Right atrium auricular region (tissue), 2 donors: ENCODE measurements at regions not wholly inside any gene's neighbourhood (a gene's known extent, or its start where the extent isn't known, plus 50 kb on each side); places are given as distances from the start of the nearest gene placed in this dataset.

Experiments
- DNase-seq: peaks from one replicate; pipeline ENCODE4 v3.0.0-alpha.2; 2019; ENCODE audit warnings: low spot score
- H3K27ac ChIP-seq, 2 donors: fragments of 200-600 bp; sonication (generic); 1 replicate in 1 of 2; 2 replicates in 1 of 2; pipeline ENCODE4 v1.5.1; 2016 to 2019
- H3K27me3 ChIP-seq, 2 donors: fragments of 200-600 bp; sonication (generic); one replicate each; pipeline versions ENCODE4 v1.5.1 to v1.6.0; 2017 to 2019
- H3K36me3 ChIP-seq: fragments of 200-600 bp; sonication (generic); one replicate; pipeline ENCODE4 v1.5.1; 2016
- H3K4me1 ChIP-seq, 2 donors: fragments of 200-600 bp; sonication (generic); one replicate each; pipeline versions ENCODE4 v1.5.1 to v1.6.0; 2017 to 2019
- H3K4me3 ChIP-seq, 2 donors: fragments of 200-600 bp; sonication (generic); 1 replicate in 1 of 2; 2 replicates in 1 of 2; pipeline ENCODE4 v1.5.1; 2017 to 2019; ENCODE audit warnings: mild to moderate bottlenecking in 1 of 2, moderate library complexity in 1 of 2
- H3K9me3 ChIP-seq, 2 donors: fragments of 200-600 bp; sonication (generic); one replicate each; pipeline ENCODE4 v1.5.1; 2019
- CTCF ChIP-seq, 2 donors: fragments of 200-600 bp; sonication (generic); IDR thresholded peaks; one replicate each; pipeline ENCODE4 v1.5.1; 2019; ENCODE audit warnings: antibody characterized with exemption in 2 of 2

GRCh38 chr9:115373000-115373709 is 255.2 kb upstream of the TNC start:
- no peaks in the 10 kb centered on the region for H3K27me3 ChIP-seq
- TF ChIP-seq CTCF (IDR thresholded peaks at IDR 0.05) = no peak
- no peak overlapping the region for H3K27ac ChIP-seq
- no peaks in the 10 kb centered on the region for H3K4me1 ChIP-seq
- no peaks in the 10 kb centered on the region for H3K36me3 ChIP-seq
- peaks cover 0 to 8% of the 10 kb centered on the region in 2 donors for H3K9me3 ChIP-seq
- no peak for DNase-seq
- H3K4me3 ChIP-seq = no peak overlapping the region

GRCh38 chr9:115373710-115374045 is 255.7 kb upstream of the TNC start:
- Histone ChIP-seq H3K27ac (no peak overlapping the region), H3K36me3 (no peaks in the 10 kb centered on the region), H3K4me3 (no peak overlapping the region), H3K27me3 (no peaks in the 10 kb centered on the region), H3K4me1 (no peaks in the 10 kb centered on the region), H3K9me3 (peaks cover 0 to 8% of the 10 kb centered on the region in 2 donors)
- no peak for DNase-seq
- no peak for TF ChIP-seq CTCF (IDR thresholded peaks at IDR 0.05)

- no peak overlapping the region for H3K4me3 ChIP-seq
- H3K4me1 ChIP-seq = no peaks in the 10 kb centered on the region
- no peak for DNase-seq
- no peak for TF ChIP-seq CTCF (IDR thresholded peaks at IDR 0.05)
- H3K27ac ChIP-seq = no peak overlapping the region
- no peaks in the 10 kb centered on the region for H3K27me3 ChIP-seq
- H3K36me3 ChIP-seq = no peaks in the 10 kb centered on the region
- H3K9me3 ChIP-seq = peaks cover 0 to 8% of the 10 kb centered on the region in 2 donors
These were observed 256.8 kb upstream of the TNC start for GRCh38 chr9:115374724-115375268.

- DNase-seq = no peak
- Histone ChIP-seq H3K9me3 (peaks cover 4 to 12% of the 10 kb centered on the region in 2 donors), H3K27me3 (no peaks in the 10 kb centered on the region), H3K27ac (no peak overlapping the region), H3K4me1 (no peaks in the 10 kb centered on the region), H3K36me3 (no peaks in the 10 kb centered on the region), H3K4me3 (no peak overlapping the region)
- no peak for TF ChIP-seq CTCF (IDR thresholded peaks at IDR 0.05)
These were observed 260.3 kb upstream of the TNC start for GRCh38 chr9:115378241-115378640.

GRCh38 chr9:115378758-115379157 is 260.8 kb upstream of the TNC start:
- no peak overlapping the region for H3K27ac ChIP-seq
- H3K9me3 ChIP-seq = peaks cover 4 to 14% of the 10 kb centered on the region in 2 donors
- TF ChIP-seq CTCF (IDR thresholded peaks at IDR 0.05) = no peak
- H3K4me3 ChIP-seq = no peak overlapping the region
- no peak for DNase-seq
- H3K27me3 ChIP-seq = no peaks in the 10 kb centered on the region
- H3K4me1 ChIP-seq = no peaks in the 10 kb centered on the region
- H3K36me3 ChIP-seq = no peaks in the 10 kb centered on the region

GRCh38 chr9:115379719-115380118 is 261.8 kb upstream of the TNC start:
- Histone ChIP-seq H3K36me3 (no peaks in the 10 kb centered on the region), H3K27me3 (no peaks in the 10 kb centered on the region), H3K9me3 (peaks cover 4 to 14% of the 10 kb centered on the region in 2 donors), H3K27ac (no peak overlapping the region), H3K4me1 (no peaks in the 10 kb centered on the region), H3K4me3 (no peak overlapping the region)
- TF ChIP-seq CTCF (IDR thresholded peaks at IDR 0.05) = no peak
- no peak for DNase-seq
